HUDEP-2 (cell line): ENCODE measurements at regions not wholly inside any gene's neighbourhood (a gene's known extent, or its start where the extent isn't known, plus 50 kb on each side); places are given as distances from the start of the nearest gene placed in this dataset.
A peak's percentile ranks its signal among the peaks of the same experiment; 100 is the strongest.

ENCODE experiments used
- DNase-seq, 76 experiments: peaks; one replicate each; lab custom pipeline; 2025; ENCODE audit not compliant: unreplicated experiment in 76 of 76; lab: John Stamatoyannopoulos, UW

DNA sequence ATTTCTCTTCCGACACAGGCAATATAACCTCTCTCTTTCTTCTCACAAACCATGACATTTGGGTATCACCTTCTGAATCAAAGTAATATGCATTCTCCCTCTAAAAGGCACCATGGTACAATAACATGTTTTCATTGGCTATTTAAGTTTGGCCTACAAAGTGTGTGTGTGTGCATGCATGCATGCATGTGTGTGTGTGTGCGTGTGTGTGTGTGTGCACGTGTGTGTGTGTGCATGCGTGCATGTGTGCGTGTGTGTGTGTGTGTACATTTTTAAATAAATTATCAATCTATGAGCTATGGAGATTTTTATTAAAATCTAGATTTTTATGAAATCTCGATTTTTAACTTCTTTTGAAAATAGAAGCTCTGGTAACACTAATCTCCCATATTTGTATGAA lies 745.3 kb upstream of the ZEB2 start:
- DNase-seq, result no peak

DNA sequence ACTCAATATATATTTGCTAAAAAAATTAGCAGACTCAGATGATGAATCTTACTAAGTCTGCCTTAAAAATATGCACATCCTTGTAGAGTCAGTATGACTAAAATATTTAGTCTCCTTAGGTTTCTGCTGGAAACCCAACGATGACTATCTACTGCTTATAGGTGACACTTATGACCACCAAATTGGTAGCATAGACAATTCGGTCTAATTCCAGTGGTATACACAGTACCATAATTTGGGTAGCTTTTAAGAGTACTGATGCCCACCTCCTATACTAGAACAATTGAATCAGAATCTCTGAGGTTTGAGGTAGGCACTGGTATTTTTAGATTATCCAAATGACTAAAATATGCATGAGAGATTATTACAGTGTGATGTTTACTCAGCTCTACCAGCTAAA lies 740.8 kb upstream of the ZEB2 start:
- no peak for DNase-seq

DNA sequence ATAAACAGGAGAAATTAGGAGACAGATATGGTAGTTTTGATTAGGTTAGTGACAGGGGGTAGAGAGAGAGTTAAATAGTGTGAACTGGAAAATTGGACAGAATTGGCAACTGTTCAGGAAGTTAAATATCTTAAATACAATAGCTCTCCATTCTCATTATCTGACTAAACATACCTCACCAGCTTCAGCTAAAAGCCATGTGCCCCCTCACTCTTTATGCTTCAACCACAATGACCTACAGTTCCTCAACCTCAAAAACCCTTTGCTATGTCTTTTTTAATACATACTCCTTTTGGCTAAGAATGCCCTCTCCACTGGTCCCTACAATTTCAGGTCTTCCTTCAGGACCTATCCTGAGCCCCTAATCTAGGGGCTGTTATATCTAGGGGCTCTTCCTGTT lies 740.2 kb upstream of the ZEB2 start:
- peak in 1 of 76 experiments; percentile 3 for DNase-seq

DNA sequence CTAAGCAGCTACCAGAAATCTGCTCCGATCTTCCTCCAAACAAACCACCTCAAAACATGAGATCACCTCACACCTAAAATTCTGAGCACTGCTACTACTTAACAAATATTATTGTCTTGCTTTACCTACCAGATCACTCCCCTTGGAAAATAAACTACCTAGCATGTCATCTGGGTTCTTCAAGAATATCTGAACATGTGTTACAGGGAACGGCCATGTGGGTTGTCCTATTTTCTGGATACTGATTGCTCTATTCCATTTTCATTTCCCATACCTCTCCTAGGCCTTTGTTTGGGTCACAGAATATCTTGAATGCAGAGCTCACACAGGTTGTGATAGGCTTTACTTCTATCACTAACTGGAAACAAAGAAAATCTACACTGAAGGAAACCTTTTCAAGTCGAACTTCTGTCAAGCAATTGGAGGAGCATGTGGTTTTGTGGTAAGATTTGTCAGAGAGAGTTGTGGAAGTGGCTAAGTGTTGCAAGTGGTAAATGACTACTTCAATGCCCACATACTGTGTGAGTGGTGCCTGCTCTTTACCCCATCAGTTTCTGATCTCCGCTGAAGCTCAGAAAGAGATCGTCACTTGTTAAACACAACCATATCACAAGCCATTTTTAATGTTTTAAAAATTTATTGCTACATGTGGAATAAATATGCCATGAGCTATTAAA lies 739.1 kb upstream of the ZEB2 start:
- DNase-seq, result no peak

DNA sequence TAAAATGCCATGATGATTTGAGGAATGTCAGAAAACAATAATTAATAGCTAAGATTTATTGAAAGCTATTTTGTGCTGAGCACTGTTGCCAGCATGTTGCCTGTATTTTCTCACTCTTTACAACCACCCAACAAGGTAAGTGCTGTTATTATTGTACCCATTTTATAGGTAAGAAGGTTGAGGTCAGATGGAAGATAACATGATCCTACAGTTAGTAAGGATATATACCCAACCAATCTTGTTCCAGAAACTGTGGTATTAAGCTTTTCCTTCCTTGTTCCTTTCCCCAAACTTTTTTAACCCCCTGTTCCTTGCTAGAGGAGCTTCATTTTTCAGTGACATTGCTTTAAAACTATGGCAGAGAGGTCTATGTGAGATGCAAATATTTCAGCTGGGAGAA lies 738.0 kb upstream of the ZEB2 start:
- DNase-seq, result no peak

DNA sequence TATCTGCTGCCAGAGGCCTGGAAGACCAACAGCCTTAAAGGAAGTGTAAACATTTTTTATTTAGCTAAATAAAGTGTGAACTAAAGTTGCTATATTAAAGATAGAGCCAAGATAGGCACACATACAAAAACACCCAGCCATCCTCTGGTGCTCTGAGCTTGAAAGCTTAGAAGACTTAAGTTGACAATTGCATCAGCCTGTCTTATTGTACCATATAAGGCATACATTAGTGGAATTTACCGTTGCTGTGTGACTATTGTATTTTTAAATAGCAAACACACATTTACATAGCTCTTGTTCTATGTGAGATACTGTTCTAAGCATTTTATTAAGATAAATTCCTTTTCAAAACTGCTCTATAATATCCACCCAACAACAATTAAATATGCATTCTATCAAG lies 736.6 kb upstream of the ZEB2 start:
- no peak for DNase-seq

DNA sequence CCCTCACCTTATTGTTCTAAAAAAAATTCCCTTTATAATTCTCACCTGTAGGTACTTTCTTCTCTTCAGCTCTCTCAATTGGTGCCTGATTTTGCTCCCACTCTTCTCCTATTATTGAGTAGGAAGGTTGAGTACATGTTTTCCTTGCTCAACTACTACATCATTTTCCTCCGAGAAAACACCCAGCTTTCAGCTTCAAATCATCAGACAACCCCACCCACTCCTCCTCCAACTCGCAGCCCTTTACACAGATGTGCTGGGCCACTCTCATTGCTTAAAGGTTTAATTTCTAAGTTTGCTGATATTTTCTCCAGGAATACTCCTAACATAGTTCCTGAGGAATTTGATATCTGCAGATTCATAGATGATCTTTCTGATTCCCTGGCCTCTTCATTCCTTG lies 734.4 kb upstream of the ZEB2 start:
- DNase-seq, result no peak

DNA sequence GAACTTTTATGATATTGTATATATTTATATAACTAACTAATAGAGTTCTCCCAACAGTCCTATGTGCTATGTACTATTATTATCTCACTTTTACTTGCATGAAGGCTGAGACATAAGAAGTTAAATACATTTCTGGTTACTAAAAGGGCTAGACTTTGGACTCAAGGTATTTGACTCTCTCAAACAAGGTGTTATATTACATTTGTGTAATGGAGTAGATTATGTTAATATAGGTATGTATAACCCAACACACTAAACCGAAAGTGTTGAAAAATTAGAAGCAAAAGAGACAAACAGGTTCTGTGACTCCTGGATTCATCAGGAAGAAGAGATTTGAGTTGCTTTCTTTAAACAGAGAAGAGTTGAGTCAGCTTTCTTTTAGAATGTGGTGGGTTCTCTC lies 733.6 kb upstream of the ZEB2 start:
- no peak for DNase-seq

DNA sequence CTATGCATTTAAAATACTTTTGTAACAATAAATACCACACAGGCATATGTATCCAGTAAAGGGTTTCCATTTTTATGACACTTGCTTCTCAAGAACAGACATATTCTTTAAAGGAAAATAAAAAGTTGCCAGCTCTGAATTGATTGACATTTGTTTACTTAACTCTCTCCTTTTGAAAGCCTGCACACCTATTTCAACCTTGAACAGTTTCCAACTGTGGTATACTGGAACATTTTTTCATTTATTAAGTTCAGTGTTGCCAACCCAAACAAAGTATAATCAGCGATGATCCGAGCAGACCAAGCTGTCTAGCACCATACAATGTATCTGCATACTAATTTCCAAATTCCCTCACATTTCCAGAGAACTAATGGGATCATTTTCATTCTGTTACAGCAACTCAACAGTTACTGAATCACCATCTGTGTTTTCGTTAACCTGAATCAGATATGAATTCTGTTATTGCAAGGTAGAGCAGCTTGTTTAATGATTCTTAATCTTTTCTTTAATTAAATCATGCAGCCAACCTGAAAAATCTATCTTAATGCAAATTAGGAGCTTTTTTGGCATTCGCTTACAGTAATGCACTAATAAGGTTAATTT lies 725.5 kb upstream of the ZEB2 start:
- no peak for DNase-seq

DNA sequence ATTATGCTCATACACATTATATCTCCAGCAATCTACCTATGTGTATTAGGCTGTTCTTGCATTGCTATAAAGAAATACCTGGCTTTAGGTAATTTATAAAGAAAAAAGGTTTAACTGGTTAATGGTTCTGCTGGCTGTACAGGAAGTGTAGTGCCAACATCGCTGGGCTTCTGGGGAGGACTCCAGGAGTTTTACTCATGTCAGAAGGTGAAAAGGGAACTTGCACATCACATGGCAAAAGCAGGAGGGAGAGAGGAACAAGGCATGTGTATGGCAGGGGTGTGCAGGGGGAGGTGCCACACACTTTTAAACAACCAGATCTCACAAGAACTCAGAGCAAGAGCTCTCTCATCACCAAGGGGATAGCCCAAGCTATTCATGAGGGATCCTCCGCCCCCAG lies 715.4 kb upstream of the ZEB2 start:
- no peak for DNase-seq

DNA sequence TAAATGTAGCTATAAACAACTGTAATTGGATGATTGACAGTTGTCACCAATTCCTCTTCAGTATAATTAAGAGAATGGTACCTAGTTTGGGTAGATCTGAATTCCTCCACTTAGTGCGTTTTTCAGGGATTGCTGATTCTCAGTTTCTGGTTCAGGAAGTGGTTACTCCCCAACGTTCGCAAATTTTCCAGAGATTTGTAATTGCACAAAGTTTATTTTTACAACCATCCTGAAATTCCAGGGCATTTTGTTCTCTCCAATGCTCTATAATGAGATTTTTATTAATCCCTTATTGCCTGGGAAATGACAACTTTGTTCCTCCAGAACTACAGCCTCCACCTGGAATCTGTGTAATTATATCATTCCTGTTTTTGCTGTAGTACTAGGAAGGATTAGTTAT lies 710.6 kb upstream of the ZEB2 start:
- DNase-seq, result no peak

DNA sequence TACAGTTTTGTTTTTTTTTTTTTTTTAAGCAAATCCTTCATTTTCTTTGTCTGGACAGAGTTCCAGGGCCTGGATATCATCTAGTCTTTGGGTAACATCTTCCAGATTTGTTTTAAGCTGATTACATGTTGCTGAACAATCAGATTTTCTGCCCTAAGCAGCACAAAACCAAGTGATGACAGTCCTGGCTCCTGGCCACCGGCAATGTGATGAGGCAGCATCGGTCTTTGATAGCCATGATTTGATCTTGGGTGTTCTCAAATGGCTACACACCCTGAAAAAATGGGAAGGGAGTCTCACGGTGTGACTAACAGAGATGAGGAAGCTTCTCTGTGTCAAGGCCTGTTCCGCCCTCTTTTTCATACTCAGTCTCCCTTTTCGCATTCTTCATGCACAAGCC lies 708.6 kb upstream of the ZEB2 start:
- DNase-seq, result peak in 5 of 76 experiments; percentile 1 to 16 (median 2)

DNA sequence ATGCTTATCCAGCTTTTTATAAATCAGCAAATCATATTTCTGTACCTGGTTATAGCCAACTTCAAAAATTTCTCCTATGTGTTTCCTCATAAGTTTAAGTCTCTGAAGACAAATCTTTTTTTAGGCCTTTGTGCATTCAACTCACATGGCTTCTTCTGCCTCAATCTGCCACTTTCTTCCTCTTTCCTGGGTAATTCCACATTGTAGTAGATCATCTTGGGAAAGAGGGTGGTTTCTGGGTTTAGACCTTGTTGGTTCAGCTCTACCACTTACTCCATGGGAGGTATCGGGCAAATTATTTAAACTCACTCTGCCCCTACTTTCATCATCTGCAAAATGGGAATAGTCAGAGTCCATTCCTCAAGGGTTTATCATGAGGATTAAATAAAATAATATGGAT lies 707.0 kb upstream of the ZEB2 start:
- DNase-seq, result no peak

DNA sequence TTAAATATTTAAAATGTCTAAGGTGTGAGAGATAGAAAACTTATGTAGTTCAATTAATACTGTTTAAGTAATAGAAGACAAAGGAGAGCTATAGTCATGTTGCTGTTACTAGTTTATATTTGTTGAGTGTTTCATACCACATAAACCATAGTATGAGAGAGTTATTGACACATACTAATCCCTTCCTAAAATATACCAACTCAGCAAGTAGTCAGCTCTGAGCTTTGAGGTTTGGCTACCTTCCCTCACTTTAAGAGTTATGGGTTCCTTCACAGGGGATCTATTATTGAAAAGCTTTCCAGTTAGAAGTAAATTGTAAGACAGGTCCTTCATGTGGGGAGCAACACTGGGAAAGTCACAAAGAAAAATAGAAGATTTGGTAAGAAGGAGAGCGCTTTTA lies 701.6 kb upstream of the ZEB2 start:
- no peak for DNase-seq

DNA sequence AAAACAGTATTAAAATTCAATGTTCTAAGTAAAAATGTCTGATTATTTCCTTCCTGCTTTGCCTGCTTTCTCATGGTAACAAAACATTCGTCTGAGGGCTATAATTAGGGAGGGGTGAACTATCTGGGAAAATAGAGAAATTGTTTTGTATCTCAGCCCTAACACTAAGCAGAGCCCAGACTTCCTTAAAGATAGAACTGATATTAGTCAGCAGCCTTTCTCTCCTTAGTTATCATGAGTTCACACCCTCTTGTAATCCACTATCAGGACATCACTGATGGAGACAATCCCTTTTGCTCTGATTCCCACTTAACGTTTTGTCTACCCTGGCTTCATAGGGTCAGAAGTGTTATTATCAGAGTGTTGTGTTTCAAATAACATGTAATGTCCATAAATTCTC lies 701.1 kb upstream of the ZEB2 start:
- DNase-seq, result peak in 6 of 76 experiments; percentile 1 to 15 (median 9)

DNA sequence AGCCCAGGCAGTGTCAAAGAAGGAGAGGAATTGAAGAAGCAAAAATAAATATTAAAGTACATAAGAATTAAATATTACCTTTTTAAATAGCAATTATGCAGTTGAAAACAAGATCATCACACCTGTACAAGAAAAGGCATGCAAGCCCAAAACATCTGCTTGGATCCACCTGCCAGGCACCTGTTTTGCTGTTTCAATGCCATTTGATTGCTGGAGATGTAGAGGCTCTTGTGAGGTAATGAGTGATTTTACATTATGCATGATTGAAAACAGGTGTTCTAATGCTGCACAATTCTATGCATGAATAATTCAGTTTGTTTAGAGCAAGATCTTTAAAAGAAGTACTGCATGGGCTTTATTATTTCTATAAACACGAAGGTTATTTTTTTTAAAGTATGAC lies 700.6 kb upstream of the ZEB2 start:
- no peak for DNase-seq

DNA sequence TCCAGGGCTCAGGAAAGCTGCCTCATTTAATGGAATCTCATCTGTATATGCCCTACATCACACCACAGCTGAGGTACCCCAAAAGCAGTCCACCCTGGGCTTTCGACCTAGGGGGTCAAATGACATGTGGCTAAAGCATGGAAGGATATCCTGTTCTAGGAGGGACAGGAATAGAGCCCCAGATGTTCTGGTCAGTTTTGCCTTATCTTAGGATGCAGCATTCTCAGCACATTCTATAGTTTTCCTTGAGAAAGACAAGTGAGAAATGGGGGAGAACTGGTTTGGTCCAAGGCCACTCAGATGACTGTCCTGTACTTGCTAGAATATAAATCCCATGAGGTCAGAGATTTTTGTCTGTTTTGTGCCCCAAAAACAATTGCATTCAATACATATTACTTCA lies 688.0 kb upstream of the ZEB2 start:
- DNase-seq, result no peak

DNA sequence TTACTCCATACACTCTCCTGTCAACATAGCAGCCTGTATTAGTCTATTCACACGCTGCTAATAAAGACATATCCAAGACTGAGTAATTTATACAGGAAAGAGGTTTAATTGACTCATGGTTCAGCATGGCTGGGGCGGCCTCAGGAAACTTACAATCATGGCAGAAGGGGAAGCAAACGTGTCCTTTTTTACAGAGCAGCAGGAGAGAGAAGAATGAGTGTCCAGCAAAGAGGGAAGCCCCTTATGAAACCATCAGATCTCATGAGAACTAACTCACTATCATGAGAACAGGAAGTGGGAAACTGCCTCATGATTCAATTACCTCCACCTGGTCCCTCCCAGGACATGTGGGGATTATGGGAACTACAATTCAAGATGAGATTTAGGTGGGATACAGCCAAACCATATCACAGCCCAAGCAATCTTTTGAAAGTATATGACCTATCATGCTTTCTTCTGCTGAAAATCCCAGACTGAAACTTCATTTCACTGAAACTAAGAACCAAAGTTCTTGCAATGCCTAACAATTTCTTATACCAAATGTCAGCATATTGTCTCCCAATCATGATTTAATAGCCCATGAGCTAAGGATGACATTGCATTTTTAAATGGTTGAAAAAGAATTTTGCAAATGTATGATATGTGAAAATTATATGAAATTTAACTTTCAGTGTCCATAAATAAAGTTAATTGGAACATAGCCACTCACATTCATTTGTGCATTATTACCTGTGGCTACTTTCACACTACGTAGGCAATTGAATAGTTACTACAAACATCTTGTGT lies 686.8 kb upstream of the ZEB2 start:
- DNase-seq, result no peak

DNA sequence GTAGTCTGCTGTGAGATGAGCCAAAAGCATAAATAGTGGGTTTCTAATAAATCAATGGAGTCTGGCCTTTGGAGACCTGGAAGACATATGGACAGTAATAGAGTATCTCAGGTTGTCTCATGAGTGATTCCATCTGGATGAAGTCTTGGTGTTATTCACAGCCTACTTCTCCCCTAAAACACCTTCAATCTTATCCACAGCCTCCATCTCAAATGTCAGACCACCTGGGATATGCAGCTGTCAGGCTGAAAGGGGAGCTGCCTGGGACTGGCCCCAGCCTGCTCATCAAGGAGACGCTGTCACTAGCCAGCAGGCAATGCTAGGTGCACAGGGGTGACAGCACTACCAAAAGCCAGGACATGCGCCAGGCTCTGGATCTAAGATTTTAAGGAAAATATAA lies 684.0 kb upstream of the ZEB2 start:
- no peak for DNase-seq

DNA sequence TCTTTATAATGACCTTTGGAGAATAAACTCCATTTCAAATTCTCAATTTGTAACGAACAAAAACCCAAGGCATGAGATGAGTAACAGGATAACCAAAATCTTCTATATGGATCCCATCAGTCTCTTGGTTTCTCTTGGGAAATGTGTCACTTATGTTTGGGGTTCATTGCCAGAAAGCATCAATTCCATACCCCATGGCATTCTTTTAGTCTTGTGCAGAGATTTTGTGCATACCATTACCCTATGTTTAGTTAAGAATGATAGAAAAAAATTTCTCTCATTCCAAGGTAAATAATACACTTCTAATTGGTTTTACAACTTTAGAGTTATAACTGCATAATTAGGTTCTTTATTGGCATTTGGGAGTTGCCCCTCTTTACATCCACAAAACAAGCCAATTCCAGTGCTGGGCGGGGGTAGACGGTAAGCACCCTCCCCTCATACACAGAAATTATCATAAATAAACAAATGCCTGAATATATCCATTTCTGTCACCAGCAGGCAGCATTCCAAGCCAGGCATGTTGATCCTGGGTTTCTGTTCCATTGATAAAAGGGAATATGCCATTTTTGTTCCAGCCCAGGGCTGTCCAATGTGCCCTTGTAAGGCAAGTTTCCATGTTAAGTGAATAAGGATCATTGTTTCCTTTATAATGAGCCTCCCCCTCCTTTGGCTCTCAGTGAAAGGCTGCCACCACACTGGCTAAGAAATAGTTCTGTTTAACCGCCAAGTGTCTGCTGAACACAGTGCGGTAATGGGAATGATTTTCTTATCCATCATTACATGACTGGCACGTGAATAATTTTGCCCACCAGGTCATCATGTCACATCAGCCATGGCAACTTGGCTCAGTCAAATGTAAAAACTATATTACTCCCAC lies 680.1 kb upstream of the ZEB2 start:
- no peak for DNase-seq

DNA sequence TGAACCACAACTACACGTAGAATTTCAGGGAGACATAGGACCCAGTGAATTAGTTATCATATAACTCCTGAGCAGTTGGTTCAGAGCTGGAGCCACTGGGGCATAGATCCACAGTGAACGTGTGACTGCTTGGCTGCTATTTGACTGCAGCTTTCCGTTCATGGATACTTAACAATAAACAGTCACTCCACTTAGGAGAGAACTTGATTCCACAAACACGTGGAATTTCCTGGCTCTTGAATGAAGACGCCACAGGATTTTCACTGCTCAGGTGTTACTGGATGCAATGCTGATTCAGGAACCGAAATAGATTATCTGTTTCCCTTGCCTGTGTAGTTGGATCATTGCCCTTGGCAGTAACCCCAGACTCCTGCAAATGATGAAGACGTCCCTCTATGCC lies 679.1 kb upstream of the ZEB2 start:
- DNase-seq, result no peak
